ENCODE measurements at regions not wholly inside any gene's neighbourhood (a gene's known extent, or its start where the extent isn't known, plus 50 kb on each side); places are given as distances from the start of the nearest gene placed in this dataset.

GRCh38 chr9:1261266-1261665 lies 211.1 kb downstream of the DMRT2 start:
- Histone ChIP-seq H3K9me3 (ENCODE audit: low read length) (no peaks in the 10 kb centered on the region), H3K9ac (ENCODE audit: low read length) (no peak overlapping the region), H3K36me3 (ENCODE audit: low read depth, low read length) (no peaks in the 10 kb centered on the region), H3K9me2 (replicated peaks; ENCODE audit: low read length) (no peaks in the 10 kb centered on the region), H3K27me3 (ENCODE audit: low read length) (no peaks in the 10 kb centered on the region), H4K20me1 (ENCODE audit: low read length) (no peaks in the 10 kb centered on the region), H2AFZ (ENCODE audit: low read length) (no peak overlapping the region), H3F3A (ENCODE audit: low read length, unreplicated experiment) (no peaks in the 10 kb centered on the region), H3K27ac (ENCODE audit: low read length) (no peak overlapping the region), H3K79me2 (ENCODE audit: low read length) (no peaks in the 10 kb centered on the region), H3K4me2 (ENCODE audit: low read length) (no peak overlapping the region), H3K4me1 (ENCODE audit: insufficient read depth, low read length) (no peaks in the 10 kb centered on the region), H3K4me3 (ENCODE audit: low read length) (no peak overlapping the region)
- BruUV-seq (replicated peaks) = no TSS peak
- no peak for ATAC-seq
- intact Hi-C loops (cut with micrococcal nuclease) = no loop called here
- TF ChIP-seq EZH2 (IDR thresholded peaks at IDR 0.05; ENCODE audit: low read length, unreplicated experiment) (no peak), EZH2phosphoT487 (IDR thresholded peaks at IDR 0.05; ENCODE audit: borderline replicate concordance, low read length) (no peak), CTCF (conservative IDR thresholded peaks at IDR 0.05; ENCODE audit: low read depth, low read length) (no peak)
- DNase-seq = no peak
- CTCF ChIA-PET = no interaction called here
- POLR2A ChIA-PET (ENCODE audit: unreplicated experiment) = no interaction called here

GRCh38 chr9:1261879-1262766 lies 212.0 kb downstream of the DMRT2 start:
- Histone ChIP-seq H3K79me2 (ENCODE audit: low read length) (no peaks in the 10 kb centered on the region), H3F3A (ENCODE audit: low read length, unreplicated experiment) (no peaks in the 10 kb centered on the region), H3K27me3 (ENCODE audit: low read length) (no peaks in the 10 kb centered on the region), H3K27ac (ENCODE audit: low read length) (no peak overlapping the region), H3K9me3 (ENCODE audit: low read length) (no peaks in the 10 kb centered on the region), H3K4me2 (ENCODE audit: low read length) (no peak overlapping the region), H4K20me1 (ENCODE audit: low read length) (no peaks in the 10 kb centered on the region), H3K9ac (ENCODE audit: low read length) (no peak overlapping the region), H3K36me3 (ENCODE audit: low read depth, low read length) (no peaks in the 10 kb centered on the region), H2AFZ (ENCODE audit: low read length) (no peak overlapping the region), H3K9me2 (replicated peaks; ENCODE audit: low read length) (no peaks in the 10 kb centered on the region), H3K4me3 (ENCODE audit: low read length) (no peak overlapping the region), H3K4me1 (ENCODE audit: insufficient read depth, low read length) (no peaks in the 10 kb centered on the region)
- no TSS peak for BruUV-seq (replicated peaks)
- POLR2A ChIA-PET (ENCODE audit: unreplicated experiment) = no interaction called here
- CTCF ChIA-PET = no interaction called here
- DNase-seq (no peak), ATAC-seq (no peak)
- intact Hi-C loops (cut with micrococcal nuclease) = no loop called here
- TF ChIP-seq EZH2 (IDR thresholded peaks at IDR 0.05; ENCODE audit: low read length, unreplicated experiment) (no peak), CTCF (conservative IDR thresholded peaks at IDR 0.05; ENCODE audit: low read depth, low read length) (no peak), EZH2phosphoT487 (IDR thresholded peaks at IDR 0.05; ENCODE audit: borderline replicate concordance, low read length) (no peak)

GRCh38 chr9:1267141-1267570 lies 217.0 kb downstream of the DMRT2 start:
- ChIA-PET POLR2A (ENCODE audit: unreplicated experiment) (no interaction called here), CTCF (no interaction called here)
- no peaks in the 10 kb centered on the region for H3K79me2 ChIP-seq (ENCODE audit: low read length)
- no peaks in the 10 kb centered on the region for H3K4me1 ChIP-seq (ENCODE audit: insufficient read depth, low read length)
- H3K4me3 ChIP-seq (ENCODE audit: low read length) = no peak overlapping the region
- no peaks in the 10 kb centered on the region for H3K9me2 ChIP-seq (replicated peaks; ENCODE audit: low read length)
- H3K9ac ChIP-seq (ENCODE audit: low read length) = no peak overlapping the region
- BruUV-seq (replicated peaks) = no TSS peak
- H3K9me3 ChIP-seq (ENCODE audit: low read length) = no peaks in the 10 kb centered on the region
- intact Hi-C loops (cut with micrococcal nuclease) = no loop called here
- no peaks in the 10 kb centered on the region for H4K20me1 ChIP-seq (ENCODE audit: low read length)
- no peaks in the 10 kb centered on the region for H3K36me3 ChIP-seq (ENCODE audit: low read depth, low read length)
- H3K27ac ChIP-seq (ENCODE audit: low read length) = no peak overlapping the region
- H3K27me3 ChIP-seq (ENCODE audit: low read length) = no peaks in the 10 kb centered on the region
- DNase-seq (peak; percentile 8), ATAC-seq (peak; percentile 48)
- H2AFZ ChIP-seq (ENCODE audit: low read length) = no peak overlapping the region
- TF ChIP-seq CTCF (conservative IDR thresholded peaks at IDR 0.05; ENCODE audit: low read depth, low read length) (no peak), EZH2 (IDR thresholded peaks at IDR 0.05; ENCODE audit: low read length, unreplicated experiment) (no peak), EZH2phosphoT487 (IDR thresholded peaks at IDR 0.05; ENCODE audit: borderline replicate concordance, low read length) (no peak)
- H3K4me2 ChIP-seq (ENCODE audit: low read length) = no peak overlapping the region
- no peaks in the 10 kb centered on the region for H3F3A ChIP-seq (ENCODE audit: low read length, unreplicated experiment)
